RKO (cell line): ENCODE measurements at regions not wholly inside any gene's neighbourhood (a gene's known extent, or its start where the extent isn't known, plus 50 kb on each side); places are given as distances from the start of the nearest gene placed in this dataset.

Experiments
- DNase-seq: peaks from one replicate; pipeline ENCODE4 v3.0.0-alpha.2; 2016; ENCODE audit warnings: low spot score

- DNase-seq = no peak
Measured at GRCh38 chr7:42987648-42988214, 55.6 kb downstream of the MRPL32 start.

- no peak for DNase-seq
Measured at GRCh38 chr7:42991024-42991423, 58.8 kb downstream of the MRPL32 start.

DNA sequence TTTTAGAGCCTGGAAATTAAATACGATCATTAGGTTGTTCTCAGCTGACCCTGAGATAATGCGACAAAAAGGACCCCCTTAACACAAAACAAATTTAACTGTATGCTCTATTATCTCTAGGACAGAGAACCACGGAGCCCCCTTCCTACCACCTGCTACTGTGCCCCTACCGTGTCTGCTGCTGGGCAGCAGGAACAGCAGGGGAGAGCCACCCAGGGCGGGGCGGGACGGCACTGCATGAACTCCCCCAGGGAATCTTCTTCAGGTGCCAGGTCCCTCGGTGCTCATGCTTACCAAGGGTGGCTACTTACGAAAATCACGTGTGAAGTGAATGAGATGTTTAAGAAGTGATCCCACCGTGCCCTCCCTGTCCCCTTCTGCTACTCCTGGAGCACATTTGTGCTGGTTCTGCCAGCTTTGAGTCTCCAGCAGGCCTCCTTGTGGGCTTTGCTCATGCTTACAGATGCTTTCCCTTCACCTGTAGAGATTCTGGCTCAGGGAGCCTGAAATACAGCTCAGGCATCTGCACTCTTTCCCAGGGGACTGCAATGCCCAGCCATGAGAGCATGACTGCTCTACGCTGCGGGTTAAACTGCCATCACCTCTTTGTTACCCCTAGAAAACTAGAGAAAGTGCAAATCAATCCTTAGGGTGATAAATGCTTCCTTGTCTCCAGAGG lies 59.9 kb downstream of the MRPL32 start:
- DNase-seq = no peak

DNA sequence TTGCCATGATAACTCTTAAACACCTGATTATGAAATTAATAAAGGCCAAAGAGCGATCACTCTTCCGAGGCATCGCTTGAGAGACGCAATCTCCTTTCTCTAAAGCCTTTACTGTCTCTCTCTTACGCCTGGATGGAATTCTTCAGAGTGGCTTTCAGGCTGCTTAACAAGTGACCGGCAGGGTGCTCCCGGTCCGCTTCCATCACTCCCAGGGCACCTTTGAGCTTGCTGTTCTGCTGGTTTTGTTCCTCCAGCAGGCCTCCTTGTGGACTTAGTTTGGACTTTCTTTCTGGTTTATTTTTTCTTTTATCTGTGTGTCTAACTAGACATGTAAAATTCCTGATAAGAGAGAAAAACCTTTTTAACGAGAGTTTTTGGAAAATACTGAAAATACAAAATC lies 60.9 kb downstream of the MRPL32 start:
- DNase-seq = no peak

GRCh38 chr7:42994096-42994495 lies 61.9 kb downstream of the MRPL32 start:
- DNase-seq = no peak

GRCh38 chr7:42997611-42998010 lies 65.4 kb downstream of the MRPL32 start:
- DNase-seq = no peak

GRCh38 chr7:43004082-43004481 lies 71.9 kb downstream of the MRPL32 start:
- no peak for DNase-seq

GRCh38 chr7:43006008-43006407 lies 73.8 kb downstream of the MRPL32 start:
- no peak for DNase-seq

DNA sequence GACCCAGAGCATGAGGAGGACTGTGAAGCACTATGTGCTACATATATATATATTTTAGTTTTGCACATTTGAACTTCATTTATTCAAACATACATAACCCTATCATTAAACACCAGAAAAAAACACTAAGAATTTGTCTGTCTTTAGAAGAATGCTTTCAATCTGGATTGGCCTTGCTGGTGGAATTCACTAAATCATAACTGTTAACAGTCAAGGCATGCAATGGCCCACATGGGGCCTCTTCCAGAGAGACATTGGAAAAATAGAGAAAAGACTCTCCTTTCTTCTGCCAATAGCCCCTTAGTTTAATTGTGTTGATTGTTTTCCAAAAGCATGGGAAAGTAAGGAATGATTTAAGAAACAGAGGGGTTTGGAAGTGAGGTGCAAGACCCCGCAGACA lies 77.9 kb downstream of the MRPL32 start:
- DNase-seq = no peak

- no peak for DNase-seq
Measured at GRCh38 chr7:43011879-43012278, 79.7 kb downstream of the MRPL32 start.

GRCh38 chr7:43014406-43014805 lies 82.2 kb downstream of the MRPL32 start:
- no peak for DNase-seq

DNA sequence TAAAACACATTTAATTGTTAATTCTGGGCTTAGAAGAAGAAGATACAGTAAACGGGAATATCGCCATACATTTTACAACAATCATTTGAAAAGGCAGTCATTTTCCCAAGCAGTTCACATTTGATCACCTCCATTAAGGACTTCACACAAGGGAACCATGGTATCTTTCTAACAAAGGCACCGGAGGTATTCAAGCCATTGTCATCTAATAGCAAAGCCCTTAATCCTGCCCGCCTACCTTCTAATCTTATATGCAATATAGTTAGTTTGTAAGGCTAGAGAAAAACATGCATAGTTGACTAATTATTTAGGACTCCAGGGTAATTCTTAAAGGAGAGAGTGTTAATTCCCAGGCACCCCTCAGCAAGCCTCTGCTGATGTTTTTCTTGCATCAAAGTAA lies 83.1 kb downstream of the MRPL32 start:
- DNase-seq = no peak

DNA sequence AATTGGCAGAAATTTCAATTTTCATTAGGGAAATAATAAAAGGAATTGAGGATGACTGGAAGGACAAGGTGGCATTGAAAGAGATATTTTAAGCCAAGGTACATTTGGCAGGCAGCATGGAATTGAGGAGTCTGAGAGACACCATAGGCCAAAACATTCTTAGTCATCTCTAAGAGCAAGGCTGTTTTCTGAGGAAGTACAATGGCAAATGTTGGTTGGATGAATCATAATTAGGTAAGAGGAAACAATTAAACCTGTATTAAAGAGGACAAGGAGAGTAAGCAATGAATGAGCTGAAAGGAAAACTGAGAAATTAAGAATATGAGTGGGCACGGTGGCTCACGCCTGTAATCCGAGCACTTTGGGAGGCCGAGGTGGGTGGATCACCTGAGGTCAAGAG lies 86.3 kb downstream of the MRPL32 start:
- DNase-seq = peak; percentile 60

DNA sequence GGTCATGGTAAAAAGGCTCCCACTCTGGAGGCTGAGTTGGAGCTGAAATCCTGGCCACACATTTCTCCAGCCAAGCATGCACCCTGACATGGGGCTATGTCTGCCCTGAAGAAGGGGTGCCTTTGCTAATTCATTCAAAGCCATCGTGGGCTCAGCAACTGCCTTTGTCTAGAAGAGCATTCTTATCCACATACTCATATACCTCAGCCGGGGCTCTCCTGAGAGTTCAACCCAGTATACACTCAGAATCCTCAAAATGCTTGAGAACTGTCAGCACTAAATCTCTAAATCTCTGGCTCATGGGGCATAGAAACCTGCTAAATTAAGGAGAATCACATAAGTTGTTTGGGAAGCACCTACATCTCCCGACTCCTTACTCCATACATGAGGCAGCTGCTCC lies 89.3 kb downstream of the MRPL32 start:
- no peak for DNase-seq

GRCh38 chr7:43022008-43022407 lies 89.8 kb downstream of the MRPL32 start:
- DNase-seq = no peak

GRCh38 chr7:43033369-43033768 lies 79.1 kb upstream of the HECW1 start:
- DNase-seq = no peak

DNA sequence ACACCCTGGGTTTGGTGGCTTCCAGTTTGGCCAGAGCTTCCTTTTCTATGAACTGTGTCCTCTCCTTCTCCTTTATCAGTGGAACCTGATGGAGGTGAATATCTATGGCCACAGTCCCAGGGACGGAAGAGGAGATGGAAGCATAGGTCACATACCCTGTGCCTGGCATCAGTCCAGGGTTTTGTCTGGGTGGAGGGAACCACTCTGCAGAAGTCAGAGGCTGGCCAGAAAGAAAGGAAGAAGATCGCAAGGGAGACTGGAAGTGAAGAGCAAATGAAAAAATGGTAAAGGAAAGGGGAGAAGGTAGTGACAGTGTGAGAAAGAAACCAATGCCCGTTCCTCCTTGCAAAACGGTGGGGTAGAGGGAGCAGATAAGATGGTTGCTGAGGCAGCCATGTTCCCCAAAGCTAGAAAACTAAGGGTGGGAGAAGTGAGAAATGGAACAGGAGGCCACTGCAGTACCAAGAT lies 77.9 kb upstream of the HECW1 start:
- no peak for DNase-seq

DNA sequence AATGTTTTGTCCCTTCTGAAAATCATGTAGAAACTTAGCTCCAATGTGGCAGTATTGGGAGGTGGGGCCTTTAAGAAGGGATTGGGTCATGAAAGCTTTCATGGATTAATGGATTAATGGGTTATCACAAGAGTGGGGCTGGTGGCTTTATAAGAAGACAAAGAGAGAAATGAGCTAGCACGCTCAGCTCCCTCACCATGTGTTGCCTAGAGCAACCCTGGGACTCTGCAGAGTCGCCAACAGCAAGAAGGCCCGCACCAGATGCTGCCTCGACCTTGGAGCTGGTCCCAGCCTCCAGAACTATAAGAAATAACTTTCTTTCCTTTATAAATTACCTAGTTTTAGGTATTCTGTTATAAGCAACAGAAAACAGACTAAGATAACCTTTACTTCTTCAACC lies 74.9 kb upstream of the HECW1 start:
- DNase-seq = no peak

GRCh38 chr7:43038254-43038653 lies 74.2 kb upstream of the HECW1 start:
- peak; percentile 71 for DNase-seq

- DNase-seq = no peak
Measured at GRCh38 chr7:43039346-43039745, 73.1 kb upstream of the HECW1 start.

DNA sequence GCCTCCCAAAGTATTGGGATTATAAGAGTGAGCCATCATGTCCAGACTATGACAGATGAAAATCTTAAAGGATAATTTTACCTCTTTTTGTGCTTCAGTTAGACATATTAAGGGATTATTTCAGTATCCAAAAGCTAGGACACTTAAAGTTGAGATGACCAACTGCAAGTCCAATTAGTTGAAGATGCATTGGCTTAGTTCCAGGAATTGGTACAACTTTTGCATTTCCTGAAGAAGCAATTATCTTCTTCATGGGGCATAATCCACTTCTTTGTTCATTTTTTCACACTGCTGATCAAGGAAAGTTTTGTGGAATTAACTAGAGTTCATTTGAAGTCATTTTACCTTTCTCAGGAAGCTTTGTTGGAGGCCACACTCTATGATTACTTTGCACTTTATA lies 72.0 kb upstream of the HECW1 start:
- no peak for DNase-seq

GRCh38 chr7:43041105-43041504 lies 71.3 kb upstream of the HECW1 start:
- no peak for DNase-seq

GRCh38 chr7:43041724-43042123 lies 70.7 kb upstream of the HECW1 start:
- no peak for DNase-seq

GRCh38 chr7:43042302-43042701 lies 70.1 kb upstream of the HECW1 start:
- DNase-seq = no peak
